VCaP (cell line): ENCODE measurements at regions not wholly inside any gene's neighbourhood (a gene's known extent, or its start where the extent isn't known, plus 50 kb on each side); places are given as distances from the start of the nearest gene placed in this dataset.

Experiments
- H3K27ac ChIP-seq: fragments of 450-650 bp; 2 replicates; pipeline ENCODE4 v1.5.1; 2017
- CTCF ChIP-seq: fragments of 450-650 bp; conservative IDR thresholded peaks from 2 replicates; pipeline ENCODE4 v1.5.1; 2017; ENCODE audit warnings: mild to moderate bottlenecking, moderate library complexity

- TF ChIP-seq CTCF = no peak
These were observed 64.1 kb downstream of the ZDHHC19 start for GRCh38 chr3:196147116-196147515.

DNA sequence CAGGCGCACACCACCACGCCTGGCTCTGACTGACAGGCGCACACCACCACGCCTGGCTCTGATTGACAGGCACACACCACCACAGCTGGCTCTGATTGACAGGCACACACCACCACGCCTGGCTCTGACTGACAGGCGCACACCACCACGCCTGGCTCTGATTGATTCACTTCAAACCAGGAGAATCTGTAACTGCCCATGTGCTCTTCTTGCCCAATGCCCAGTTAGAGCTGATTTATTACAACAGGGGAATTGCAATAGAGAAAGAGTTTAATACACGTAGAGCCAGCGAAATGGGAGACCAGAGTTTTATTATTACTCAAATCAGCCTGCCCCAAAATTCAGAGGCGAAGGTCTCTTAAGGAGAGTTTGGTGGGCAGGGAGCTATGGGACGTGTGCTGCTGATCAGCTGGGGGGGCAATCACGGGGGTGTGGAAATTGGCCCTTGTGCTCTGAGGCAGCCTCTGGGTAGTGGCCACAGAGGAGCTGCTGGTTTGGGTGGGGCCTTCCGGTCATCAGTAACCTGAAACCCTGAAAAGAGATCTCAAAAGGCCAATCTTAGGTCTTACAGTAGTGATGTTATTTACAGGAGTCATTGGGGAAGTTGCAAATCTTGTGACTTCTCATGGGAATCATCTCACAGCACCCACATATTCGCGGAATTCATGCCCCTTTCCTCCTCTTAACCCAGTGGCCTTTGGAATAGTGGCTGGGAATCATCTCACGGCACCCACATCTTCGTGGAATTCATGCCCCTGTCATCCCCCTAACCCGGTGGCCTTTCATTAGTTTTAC, 63.8 kb upstream of the TFRC start:
- H3K27ac ChIP-seq = no peak overlapping the region
- no peak for TF ChIP-seq CTCF

More at GRCh38 chr3:196147116-196147515, 64.1 kb downstream of the ZDHHC19 start:
- no peak overlapping the region for H3K27ac ChIP-seq

- no peak for TF ChIP-seq CTCF
- no peak overlapping the region for H3K27ac ChIP-seq
These were observed 62.7 kb upstream of the TFRC start for GRCh38 chr3:196144383-196145105.

DNA sequence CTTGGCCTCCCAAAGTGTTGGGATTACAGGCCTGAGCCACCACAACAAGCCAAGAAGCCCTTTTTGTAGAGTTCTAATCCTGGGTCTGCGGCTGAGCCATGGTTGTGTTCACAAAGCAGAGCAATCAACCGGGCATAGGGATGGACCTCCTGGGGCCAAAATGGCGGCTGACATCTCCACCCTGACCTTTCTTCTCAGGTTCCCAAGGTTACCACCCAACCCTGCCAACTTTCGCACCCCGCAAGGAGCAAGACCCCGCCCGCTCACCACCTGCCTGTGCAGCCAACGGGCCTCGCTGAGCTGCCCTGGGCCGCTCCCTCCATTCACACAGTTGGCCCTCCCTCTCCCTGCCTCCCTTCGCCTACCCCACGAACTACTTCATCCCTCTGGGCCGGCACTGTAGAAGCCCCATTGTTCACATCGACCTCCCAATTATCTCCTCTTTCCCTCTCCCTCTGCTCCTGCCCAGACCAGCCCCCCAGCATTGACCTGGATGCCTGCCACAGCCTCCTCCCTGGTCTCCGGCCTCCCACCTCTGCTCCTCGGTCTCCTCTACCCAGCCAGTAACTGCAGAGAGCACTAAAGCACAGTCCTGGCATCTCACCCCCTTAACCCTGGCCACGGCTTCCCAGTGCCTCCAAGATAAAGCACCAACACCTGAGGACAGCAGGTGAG, 62.0 kb upstream of the TFRC start:
- TF ChIP-seq CTCF = no peak
- H3K27ac ChIP-seq = no peak overlapping the region

- peak overlapping the region; percentile 75 for H3K27ac ChIP-seq
- no peak for TF ChIP-seq CTCF
These were observed 60.5 kb upstream of the TFRC start for GRCh38 chr3:196142202-196142956.

DNA sequence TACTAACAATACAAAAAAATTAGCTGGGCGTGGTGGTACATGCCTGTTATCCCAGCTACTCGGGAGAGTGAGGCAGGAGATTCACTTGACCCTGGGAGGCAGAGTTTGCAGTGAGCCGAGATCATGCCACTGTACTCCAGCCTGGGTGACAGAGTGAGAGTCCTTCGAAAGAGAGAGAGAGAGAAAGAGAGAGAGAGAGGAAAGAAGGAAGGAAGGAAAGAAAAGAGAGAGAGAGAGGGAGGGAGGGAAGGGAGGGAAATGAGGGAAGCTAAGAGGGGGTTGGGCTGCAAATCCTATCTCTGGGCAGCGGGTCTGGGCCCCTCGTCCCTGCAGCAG, 59.9 kb upstream of the TFRC start:
- TF ChIP-seq CTCF = no peak
- H3K27ac ChIP-seq = peak overlapping the region; percentile 75
